Natural killer cell (primary cell): ENCODE measurements at regions not wholly inside any gene's neighbourhood (a gene's known extent, or its start where the extent isn't known, plus 50 kb on each side); places are given as distances from the start of the nearest gene placed in this dataset.

ENCODE experiments used
- ATAC-seq, 3 donors: fragments of 150-1000 bp in 2 of 3; fragments of 200-7000 bp in 1 of 3; cut with Tn5 transposase; 1 replicate in 1 of 3; 2 replicates in 2 of 3; pipeline ENCODE4 v1.10.0; 2021; ENCODE audit warnings: mild to moderate bottlenecking in 2 of 3, moderate library complexity in 2 of 3
- DNase-seq, 2 donors: peaks; one replicate each; pipeline versions ENCODE4 v3.0.0 to v3.0.0-alpha.2; 2013 to 2021; ENCODE audit warnings: mixed read lengths in 1 of 2
- H3K27ac ChIP-seq: one replicate; pipeline ENCODE4 v1.5.1; 2013; ENCODE audit warnings: mild to moderate bottlenecking, low read length
- H3K27me3 ChIP-seq: one replicate; pipeline ENCODE4 v1.6.1; 2013; ENCODE audit warnings: low read length; ENCODE audit not compliant: control insufficient read depth, insufficient read depth
- H3K36me3 ChIP-seq: one replicate; pipeline ENCODE4 v1.6.1; 2013; ENCODE audit warnings: low read length; ENCODE audit not compliant: control insufficient read depth, insufficient read depth
- H3K4me1 ChIP-seq: one replicate; pipeline ENCODE4 v1.6.1; 2013; ENCODE audit warnings: low read length; ENCODE audit not compliant: control insufficient read depth, insufficient read depth
- H3K4me3 ChIP-seq: one replicate; pipeline ENCODE4 v1.5.1; 2013; ENCODE audit warnings: low read length
- H3K9me3 ChIP-seq: one replicate; pipeline ENCODE4 v1.6.1; 2013; ENCODE audit warnings: low read length; ENCODE audit not compliant: control insufficient read depth, insufficient read depth
- H3K27ac Mint-ChIP-seq, 2 donors: one replicate each; pipeline ENCODE4 v1.8.0; 2022; ENCODE audit warnings: mild to moderate bottlenecking in 2 of 2, mixed read lengths in 2 of 2, moderate library complexity in 1 of 2
- H3K27me3 Mint-ChIP-seq, 2 donors: one replicate each; pipeline ENCODE4 v1.8.0; 2022; ENCODE audit warnings: low read depth in 2 of 2, mixed read lengths in 2 of 2
- H3K36me3 Mint-ChIP-seq: one replicate; pipeline ENCODE4 v1.8.0; 2022; ENCODE audit warnings: mixed read lengths
- H3K4me1 Mint-ChIP-seq, 2 donors: one replicate each; pipeline ENCODE4 v1.8.0; 2022; ENCODE audit warnings: mixed read lengths in 2 of 2
- H3K4me3 Mint-ChIP-seq: one replicate; pipeline ENCODE4 v1.8.0; 2022; ENCODE audit warnings: mild to moderate bottlenecking, moderate library complexity, mixed read lengths
- H3K9me3 Mint-ChIP-seq, 2 donors: one replicate each; pipeline ENCODE4 v1.8.0; 2022; ENCODE audit warnings: mixed read lengths in 2 of 2
- WGBS: methylation state at CpG from one replicate; pipeline ENCODE4 v1.1.7; 2013; ENCODE audit warnings: missing lambda C conversion rate; ENCODE audit not compliant: insufficient coverage; 5-methylcytosine and 5-hydroxymethylcytosine counted together
- intact Hi-C: fragments of 100-400 bp; cut with micrococcal nuclease; formaldehyde crosslinking; loops from one replicate; pipeline ENCODE4 v1.14.2; 2022
- TF ChIP-seq, protein P1 (sequence below): fragments of 200-600 bp; IDR thresholded peaks from one replicate; pipeline ENCODE4 v1.8.0; 2022; ENCODE audit warnings: antibody characterized with exemption

DNA sequence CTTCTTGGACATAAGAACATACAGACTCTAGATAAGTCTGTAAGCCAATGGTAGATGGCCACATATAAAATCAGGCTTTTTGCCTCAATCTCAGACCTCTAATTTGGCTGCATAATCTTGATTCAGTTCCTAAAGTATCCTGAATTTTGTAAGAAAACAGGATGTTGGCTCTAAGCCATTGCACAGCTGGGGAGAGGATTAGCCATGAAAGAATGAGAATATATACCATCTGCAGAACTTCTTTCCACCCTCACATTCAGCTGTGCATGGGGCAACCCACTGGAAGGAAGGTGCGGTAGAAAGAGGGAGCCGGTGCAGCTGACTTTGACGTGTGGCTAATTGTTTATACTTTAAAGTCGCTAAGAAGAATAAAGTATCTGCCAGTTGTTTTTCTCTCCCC lies 1061.6 kb upstream of the FAM98A start:
- H3K4me1 ChIP-seq: no peaks in the 10 kb centered on the region
- H3K4me3 Mint-ChIP-seq: no peak overlapping the region
- no peaks in the 10 kb centered on the region for H3K27me3 Mint-ChIP-seq
- H3K27ac ChIP-seq: no peak overlapping the region
- TF ChIP-seq, protein P1, sequence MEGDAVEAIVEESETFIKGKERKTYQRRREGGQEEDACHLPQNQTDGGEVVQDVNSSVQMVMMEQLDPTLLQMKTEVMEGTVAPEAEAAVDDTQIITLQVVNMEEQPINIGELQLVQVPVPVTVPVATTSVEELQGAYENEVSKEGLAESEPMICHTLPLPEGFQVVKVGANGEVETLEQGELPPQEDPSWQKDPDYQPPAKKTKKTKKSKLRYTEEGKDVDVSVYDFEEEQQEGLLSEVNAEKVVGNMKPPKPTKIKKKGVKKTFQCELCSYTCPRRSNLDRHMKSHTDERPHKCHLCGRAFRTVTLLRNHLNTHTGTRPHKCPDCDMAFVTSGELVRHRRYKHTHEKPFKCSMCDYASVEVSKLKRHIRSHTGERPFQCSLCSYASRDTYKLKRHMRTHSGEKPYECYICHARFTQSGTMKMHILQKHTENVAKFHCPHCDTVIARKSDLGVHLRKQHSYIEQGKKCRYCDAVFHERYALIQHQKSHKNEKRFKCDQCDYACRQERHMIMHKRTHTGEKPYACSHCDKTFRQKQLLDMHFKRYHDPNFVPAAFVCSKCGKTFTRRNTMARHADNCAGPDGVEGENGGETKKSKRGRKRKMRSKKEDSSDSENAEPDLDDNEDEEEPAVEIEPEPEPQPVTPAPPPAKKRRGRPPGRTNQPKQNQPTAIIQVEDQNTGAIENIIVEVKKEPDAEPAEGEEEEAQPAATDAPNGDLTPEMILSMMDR: no peak
- no peak for DNase-seq
- no peaks in the 10 kb centered on the region for H3K36me3 ChIP-seq
- H3K36me3 Mint-ChIP-seq: peaks cover 9% of the 10 kb centered on the region
- WGBS: 96% methylated on average over 4 of the region's 4 CpGs
- H3K4me3 ChIP-seq: no peak overlapping the region
- no peaks in the 10 kb centered on the region for H3K27me3 ChIP-seq
- no peak overlapping the region for H3K27ac Mint-ChIP-seq
- H3K4me1 Mint-ChIP-seq: no peaks in the 10 kb centered on the region
- intact Hi-C loops: no loop called here
- no peak for ATAC-seq
- peaks cover 10 to 13% of the 10 kb centered on the region in 2 donors for H3K9me3 Mint-ChIP-seq
- no peaks in the 10 kb centered on the region for H3K9me3 ChIP-seq

DNA sequence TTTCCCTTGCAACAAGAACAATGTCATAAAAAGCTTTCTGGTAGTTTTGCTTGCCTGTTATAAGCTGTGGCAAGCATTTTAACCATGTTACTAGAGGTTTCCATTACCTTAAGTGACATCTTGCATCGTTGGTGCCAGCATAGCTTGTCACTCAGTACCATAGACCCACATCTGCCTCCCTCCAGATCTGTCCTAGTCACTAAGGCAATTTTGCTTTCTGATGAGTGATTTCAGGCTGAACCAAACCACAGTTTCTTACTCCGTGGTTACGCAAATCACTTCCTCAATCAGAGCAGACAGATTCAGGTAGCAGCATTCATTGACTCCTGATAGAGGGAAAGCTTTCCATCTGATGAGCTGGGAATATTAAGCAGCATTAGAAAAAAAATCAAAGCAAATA lies 1057.5 kb upstream of the FAM98A start:
- no peak overlapping the region for H3K4me3 Mint-ChIP-seq
- no peak for DNase-seq
- no peak overlapping the region for H3K4me3 ChIP-seq
- no peaks in the 10 kb centered on the region for H3K4me1 ChIP-seq
- no peak overlapping the region for H3K27ac Mint-ChIP-seq
- ATAC-seq: no peak
- intact Hi-C loops: no loop called here
- H3K9me3 ChIP-seq: no peaks in the 10 kb centered on the region
- no peaks in the 10 kb centered on the region for H3K36me3 Mint-ChIP-seq
- no peaks in the 10 kb centered on the region for H3K27me3 ChIP-seq
- no peaks in the 10 kb centered on the region for H3K36me3 ChIP-seq
- 65% methylated on average over 3 of the region's 3 CpGs for WGBS
- no peak overlapping the region for H3K27ac ChIP-seq
- no peaks in the 10 kb centered on the region for H3K27me3 Mint-ChIP-seq
- H3K4me1 Mint-ChIP-seq: no peaks in the 10 kb centered on the region
- peaks cover 6 to 15% of the 10 kb centered on the region in 2 donors for H3K9me3 Mint-ChIP-seq
- TF ChIP-seq, protein P1: no peak

DNA sequence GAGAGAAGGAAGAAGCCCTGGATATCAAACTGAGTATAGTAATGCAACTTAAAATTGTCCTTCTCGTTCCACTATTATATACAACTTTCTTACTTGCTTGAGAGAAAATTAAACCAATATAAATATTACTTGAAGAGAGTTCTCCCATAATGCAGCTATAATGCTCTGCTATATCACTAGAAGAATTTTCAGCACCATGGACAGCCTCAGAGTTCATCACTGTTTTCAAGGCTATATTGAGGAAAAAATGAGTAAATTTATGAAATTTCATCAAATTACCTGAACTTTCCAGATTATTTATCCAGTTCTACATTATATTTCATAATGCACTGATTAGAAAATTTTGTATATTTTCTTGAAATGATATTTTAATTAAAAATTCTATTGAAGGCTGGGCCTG lies 1053.5 kb upstream of the FAM98A start:
- no peak overlapping the region for H3K27ac ChIP-seq
- ATAC-seq (no peak), DNase-seq (no peak)
- H3K9me3 ChIP-seq: no peaks in the 10 kb centered on the region
- Mint-ChIP-seq H3K4me1 (no peaks in the 10 kb centered on the region), H3K27me3 (no peaks in the 10 kb centered on the region), H3K9me3 (peaks cover 10 to 15% of the 10 kb centered on the region in 2 donors), H3K27ac (no peak overlapping the region), H3K4me3 (no peak overlapping the region), H3K36me3 (peaks cover 11% of the 10 kb centered on the region)
- H3K4me3 ChIP-seq: no peak overlapping the region
- no peaks in the 10 kb centered on the region for H3K27me3 ChIP-seq
- no peaks in the 10 kb centered on the region for H3K36me3 ChIP-seq
- WGBS: no CpG with 5 or more reads among the region's 1 CpG
- intact Hi-C loops: no loop called here
- TF ChIP-seq, protein P1: no peak
- no peaks in the 10 kb centered on the region for H3K4me1 ChIP-seq

DNA sequence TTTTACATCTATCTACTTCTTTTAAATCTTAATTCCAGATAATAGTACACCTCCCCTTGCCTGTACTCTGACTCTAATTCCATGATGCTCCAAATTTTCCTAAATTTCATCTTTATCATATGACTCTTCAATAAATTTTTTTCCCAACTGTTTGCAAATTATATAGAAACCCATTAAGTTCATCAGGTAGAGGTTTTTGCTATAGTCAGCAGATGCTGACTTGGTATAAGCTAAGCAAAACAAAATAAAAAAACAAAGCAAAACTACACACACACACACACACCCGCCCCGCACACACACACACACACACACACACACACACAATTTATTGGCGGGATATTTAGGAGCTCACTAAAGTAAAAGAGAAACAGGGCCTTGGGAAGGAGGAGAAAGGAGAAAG lies 1047.8 kb upstream of the FAM98A start:
- no peaks in the 10 kb centered on the region for H3K27me3 ChIP-seq
- no peak overlapping the region for H3K4me3 Mint-ChIP-seq
- H3K36me3 Mint-ChIP-seq: peaks cover 11% of the 10 kb centered on the region
- intact Hi-C loops: no loop called here
- no peak overlapping the region for H3K27ac ChIP-seq
- no peak overlapping the region for H3K4me3 ChIP-seq
- no peak for ATAC-seq
- H3K9me3 ChIP-seq: no peaks in the 10 kb centered on the region
- no peaks in the 10 kb centered on the region for H3K4me1 Mint-ChIP-seq
- H3K27ac Mint-ChIP-seq: no peak overlapping the region
- no peak for DNase-seq
- no peaks in the 10 kb centered on the region for H3K27me3 Mint-ChIP-seq
- TF ChIP-seq, protein P1: no peak
- no peaks in the 10 kb centered on the region for H3K4me1 ChIP-seq
- no peaks in the 10 kb centered on the region for H3K36me3 ChIP-seq
- WGBS: 100% methylated on average over 2 of the region's 3 CpGs
- peaks cover 9 to 16% of the 10 kb centered on the region in 2 donors for H3K9me3 Mint-ChIP-seq
